Brain microvascular endothelial cell (primary cell): ENCODE measurements at regions not wholly inside any gene's neighbourhood (a gene's known extent, or its start where the extent isn't known, plus 50 kb on each side); places are given as distances from the start of the nearest gene placed in this dataset.

Experiments used
- DNase-seq: peaks from one replicate; pipeline ENCODE4 v3.0.0-alpha.2; 2020
- H3K27ac ChIP-seq: fragments of 250-450 bp; sonication (Bioruptor Pico); 2 replicates; pipeline ENCODE4 v1.5.1; 2020; ENCODE audit warnings: mild to moderate bottlenecking, moderate library complexity
- H3K27me3 ChIP-seq: fragments of 250-450 bp; sonication (Bioruptor Pico); replicated peaks from 2 replicates; pipeline ENCODE4 v1.5.1; 2020; ENCODE audit warnings: mild to moderate bottlenecking
- H3K36me3 ChIP-seq: fragments of 250-450 bp; sonication (Bioruptor Pico); replicated peaks from 2 replicates; pipeline ENCODE4 v1.5.1; 2020; ENCODE audit warnings: mild to moderate bottlenecking
- H3K4me3 ChIP-seq: 2 replicates; pipeline ENCODE4 v1.5.1; 2011; ENCODE audit warnings: low read depth, mild to moderate bottlenecking, control low read depth, low read length, moderate library complexity
- CTCF ChIP-seq: IDR thresholded peaks from 2 replicates; pipeline ENCODE4 v1.5.1; 2011; ENCODE audit warnings: low read depth, mild to moderate bottlenecking, moderate library complexity, low read length, control low read depth, inconsistent platforms; ENCODE audit errors: missing control alignments
- in situ Hi-C: cut with HindIII; loops from 2 replicates; pipeline ENCODE4 v1.10.0; 2017; ENCODE audit warnings: low sequenced_read_pairs, low pct_ligation_motif_present

GRCh38 chr18:40346146-40346545 is 1608.9 kb upstream of the PIK3C3 start:
- in situ Hi-C loops = no loop called here
- no peak for DNase-seq
- Histone ChIP-seq H3K27me3 (no peaks in the 10 kb centered on the region), H3K27ac (no peak overlapping the region), H3K36me3 (no peaks in the 10 kb centered on the region), H3K4me3 (no peak overlapping the region)
- TF ChIP-seq CTCF = no peak

GRCh38 chr18:40341701-40342100 is 1613.3 kb upstream of the PIK3C3 start:
- H3K27ac ChIP-seq = no peak overlapping the region
- in situ Hi-C loops = no loop called here
- TF ChIP-seq CTCF = no peak
- H3K4me3 ChIP-seq = no peak overlapping the region
- H3K27me3 ChIP-seq = no peaks in the 10 kb centered on the region
- no peaks in the 10 kb centered on the region for H3K36me3 ChIP-seq
- DNase-seq = no peak

GRCh38 chr18:40338284-40338683 is 1616.8 kb upstream of the PIK3C3 start:
- H3K27ac ChIP-seq = no peak overlapping the region
- in situ Hi-C loops = no loop called here
- TF ChIP-seq CTCF = no peak
- H3K36me3 ChIP-seq = no peaks in the 10 kb centered on the region
- no peak overlapping the region for H3K4me3 ChIP-seq
- no peak for DNase-seq
- H3K27me3 ChIP-seq = no peaks in the 10 kb centered on the region

- in situ Hi-C loops = no loop called here
Observed at GRCh38 chr18:40326985-40327384, 1628.0 kb upstream of the PIK3C3 start.

GRCh38 chr18:40325988-40326387 is 1629.0 kb upstream of the PIK3C3 start:
- no peak overlapping the region for H3K4me3 ChIP-seq
- no peak for DNase-seq
- TF ChIP-seq CTCF = no peak
- in situ Hi-C loops = no loop called here
- H3K36me3 ChIP-seq = no peaks in the 10 kb centered on the region
- no peak overlapping the region for H3K27ac ChIP-seq
- no peaks in the 10 kb centered on the region for H3K27me3 ChIP-seq

More at GRCh38 chr18:40326985-40327384, 1628.0 kb upstream of the PIK3C3 start:
- Histone ChIP-seq H3K27ac (no peak overlapping the region), H3K4me3 (no peak overlapping the region), H3K27me3 (no peaks in the 10 kb centered on the region), H3K36me3 (no peaks in the 10 kb centered on the region)
- no peak for TF ChIP-seq CTCF
- DNase-seq = no peak

GRCh38 chr18:40314199-40314598 is 1640.8 kb upstream of the PIK3C3 start:
- no peaks in the 10 kb centered on the region for H3K36me3 ChIP-seq
- DNase-seq = no peak
- no peaks in the 10 kb centered on the region for H3K27me3 ChIP-seq
- in situ Hi-C loops = no loop called here
- TF ChIP-seq CTCF = no peak
- H3K4me3 ChIP-seq = no peak overlapping the region
- H3K27ac ChIP-seq = no peak overlapping the region
